ENCODE measurements at regions not wholly inside any gene's neighbourhood (a gene's known extent, or its start where the extent isn't known, plus 50 kb on each side); places are given as distances from the start of the nearest gene placed in this dataset.

GRCh38 chr16:64580558-64580957, 541.3 kb downstream of the CDH11 start:
- Histone ChIP-seq H2AK5ac (ENCODE audit: low read depth, low read length) (no peak overlapping the region), H3K36me3 (replicated peaks in 1 of 2; ENCODE audit: control insufficient read depth in 2 of 2, insufficient read depth in 2 of 2, low read length in 2 of 2) (no peaks in the 10 kb centered on the region), H3K14ac (ENCODE audit: low read length) (no peak overlapping the region), H3K79me1 (ENCODE audit: low read depth, low read length) (no peaks in the 10 kb centered on the region), H3K4me2 (ENCODE audit: insufficient read depth, low read length, poor library complexity, severe bottlenecking) (no peak overlapping the region), H4K91ac (ENCODE audit: low read depth, low read length, poor library complexity) (no peak overlapping the region), H3K4me1 (ENCODE audit: control insufficient read depth in 2 of 2, insufficient read depth in 1 of 2, low read depth in 1 of 2, low read length in 2 of 2) (no peaks in the 10 kb centered on the region), H2BK12ac (ENCODE audit: low read length) (no peak overlapping the region), H3K18ac (ENCODE audit: low read length) (no peak overlapping the region), H3K27me3 (ENCODE audit: control insufficient read depth in 3 of 3, insufficient read depth in 3 of 3, low read depth in 1 of 3, low read length in 3 of 3) (no peaks in the 10 kb centered on the region), H4K8ac (ENCODE audit: low read depth, low read length) (no peak overlapping the region), H3K27ac (replicated peaks; ENCODE audit: low read length) (no peak overlapping the region), H2BK15ac (ENCODE audit: low read length) (no peak overlapping the region), H2BK5ac (ENCODE audit: low read length) (no peak overlapping the region), H3K9ac (ENCODE audit: low read depth, low read length, poor library complexity) (no peak overlapping the region), H3K4me3 (ENCODE audit: low read length in 2 of 2) (no peak overlapping the region), H2BK120ac (ENCODE audit: low read depth, low read length) (no peak overlapping the region), H3K9me3 (replicated peaks in 1 of 2; ENCODE audit: control insufficient read depth in 2 of 2, insufficient read depth in 1 of 2, low read depth in 1 of 2, low read length in 2 of 2) (no peaks in the 10 kb centered on the region), H2AFZ (ENCODE audit: low read length) (no peak overlapping the region), H3K23ac (ENCODE audit: low read depth, low read length, poor library complexity) (no peak overlapping the region), H3K4ac (ENCODE audit: low read length) (no peak overlapping the region)
- DNase-seq (ENCODE audit: low spot score), result no peak
- no CpG with 5 or more reads among the region's 7 CpGs for WGBS, 2 donors (ENCODE audit: extremely low coverage in 2 of 2, insufficient read length in 2 of 2, insufficient replicate concordance in 1 of 2)

- Histone ChIP-seq H3K18ac (ENCODE audit: low read length) (no peak overlapping the region), H3K14ac (ENCODE audit: low read length) (no peak overlapping the region), H3K23ac (ENCODE audit: low read depth, low read length, poor library complexity) (no peak overlapping the region), H4K8ac (ENCODE audit: low read depth, low read length) (no peak overlapping the region), H3K4me3 (ENCODE audit: low read length in 2 of 2) (no peak overlapping the region), H3K9me3 (replicated peaks in 1 of 2; ENCODE audit: control insufficient read depth in 2 of 2, insufficient read depth in 1 of 2, low read depth in 1 of 2, low read length in 2 of 2) (no peaks in the 10 kb centered on the region), H2AFZ (ENCODE audit: low read length) (no peak overlapping the region), H4K91ac (ENCODE audit: low read depth, low read length, poor library complexity) (no peak overlapping the region), H3K4me2 (ENCODE audit: insufficient read depth, low read length, poor library complexity, severe bottlenecking) (no peak overlapping the region), H2BK120ac (ENCODE audit: low read depth, low read length) (no peak overlapping the region), H3K27me3 (ENCODE audit: control insufficient read depth in 3 of 3, insufficient read depth in 3 of 3, low read depth in 1 of 3, low read length in 3 of 3) (no peaks in the 10 kb centered on the region), H3K27ac (replicated peaks; ENCODE audit: low read length) (no peak overlapping the region), H3K4ac (ENCODE audit: low read length) (no peak overlapping the region), H2BK5ac (ENCODE audit: low read length) (no peak overlapping the region), H2BK12ac (ENCODE audit: low read length) (no peak overlapping the region), H3K9ac (ENCODE audit: low read depth, low read length, poor library complexity) (no peak overlapping the region), H3K36me3 (replicated peaks in 1 of 2; ENCODE audit: control insufficient read depth in 2 of 2, insufficient read depth in 2 of 2, low read length in 2 of 2) (no peaks in the 10 kb centered on the region), H2BK15ac (ENCODE audit: low read length) (no peak overlapping the region), H3K4me1 (ENCODE audit: control insufficient read depth in 2 of 2, insufficient read depth in 1 of 2, low read depth in 1 of 2, low read length in 2 of 2) (no peaks in the 10 kb centered on the region), H2AK5ac (ENCODE audit: low read depth, low read length) (no peak overlapping the region), H3K79me1 (ENCODE audit: low read depth, low read length) (no peaks in the 10 kb centered on the region)
- no peak for DNase-seq (ENCODE audit: low spot score)
- no CpG with 5 or more reads among the region's 2 CpGs for WGBS, 2 donors (ENCODE audit: extremely low coverage in 2 of 2, insufficient read length in 2 of 2, insufficient replicate concordance in 1 of 2)
Measured at GRCh38 chr16:64579712-64580111, 542.2 kb downstream of the CDH11 start.

- DNase-seq (ENCODE audit: low spot score), result no peak
- H3K4me2 ChIP-seq (ENCODE audit: insufficient read depth, low read length, poor library complexity, severe bottlenecking), result no peak overlapping the region
- H2BK12ac ChIP-seq (ENCODE audit: low read length), result no peak overlapping the region
- H3K4me3 ChIP-seq (ENCODE audit: low read length in 2 of 2), result no peak overlapping the region
- WGBS, 2 donors (ENCODE audit: extremely low coverage in 2 of 2, insufficient read length in 2 of 2, insufficient replicate concordance in 1 of 2), result no CpG with 5 or more reads among the region's 2 CpGs
- no peak overlapping the region for H3K14ac ChIP-seq (ENCODE audit: low read length)
- no peak overlapping the region for H3K23ac ChIP-seq (ENCODE audit: low read depth, low read length, poor library complexity)
- no peaks in the 10 kb centered on the region for H3K4me1 ChIP-seq (ENCODE audit: control insufficient read depth in 2 of 2, insufficient read depth in 1 of 2, low read depth in 1 of 2, low read length in 2 of 2)
- no peaks in the 10 kb centered on the region for H3K27me3 ChIP-seq (ENCODE audit: control insufficient read depth in 3 of 3, insufficient read depth in 3 of 3, low read depth in 1 of 3, low read length in 3 of 3)
- H4K8ac ChIP-seq (ENCODE audit: low read depth, low read length), result no peak overlapping the region
- H2BK15ac ChIP-seq (ENCODE audit: low read length), result no peak overlapping the region
- no peak overlapping the region for H3K18ac ChIP-seq (ENCODE audit: low read length)
- no peak overlapping the region for H2AK5ac ChIP-seq (ENCODE audit: low read depth, low read length)
- H2AFZ ChIP-seq (ENCODE audit: low read length), result no peak overlapping the region
- no peaks in the 10 kb centered on the region for H3K79me1 ChIP-seq (ENCODE audit: low read depth, low read length)
- H3K4ac ChIP-seq (ENCODE audit: low read length), result no peak overlapping the region
- no peak overlapping the region for H2BK5ac ChIP-seq (ENCODE audit: low read length)
- H3K9me3 ChIP-seq (replicated peaks in 1 of 2; ENCODE audit: control insufficient read depth in 2 of 2, insufficient read depth in 1 of 2, low read depth in 1 of 2, low read length in 2 of 2), result no peaks in the 10 kb centered on the region
- no peaks in the 10 kb centered on the region for H3K36me3 ChIP-seq (replicated peaks in 1 of 2; ENCODE audit: control insufficient read depth in 2 of 2, insufficient read depth in 2 of 2, low read length in 2 of 2)
- H4K91ac ChIP-seq (ENCODE audit: low read depth, low read length, poor library complexity), result no peak overlapping the region
- no peak overlapping the region for H3K9ac ChIP-seq (ENCODE audit: low read depth, low read length, poor library complexity)
- no peak overlapping the region for H3K27ac ChIP-seq (replicated peaks; ENCODE audit: low read length)
- H2BK120ac ChIP-seq (ENCODE audit: low read depth, low read length), result no peak overlapping the region
Measured at GRCh38 chr16:64545768-64546167, 576.1 kb downstream of the CDH11 start.

DNA sequence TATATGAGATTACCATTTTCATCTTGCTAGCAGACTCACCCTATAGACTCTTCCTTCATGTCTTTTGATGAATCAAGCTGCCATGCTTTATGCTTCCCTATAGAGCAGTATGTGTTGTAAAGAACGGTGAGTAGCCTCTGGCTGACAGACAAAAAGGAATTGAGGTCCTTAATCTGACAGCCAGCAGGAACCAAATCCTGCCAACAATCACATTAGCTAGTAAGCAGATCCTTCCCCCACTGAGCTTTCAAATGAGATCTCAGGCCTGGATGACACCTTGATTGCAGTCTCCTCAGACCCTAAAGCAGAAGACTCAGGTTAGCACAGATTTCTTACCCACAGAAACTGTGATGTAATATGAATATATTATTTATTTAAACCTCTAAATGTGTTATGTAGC, 577.0 kb downstream of the CDH11 start:
- Histone ChIP-seq H2BK120ac (ENCODE audit: low read depth, low read length) (no peak overlapping the region), H3K23ac (ENCODE audit: low read depth, low read length, poor library complexity) (no peak overlapping the region), H3K4me1 (ENCODE audit: control insufficient read depth in 2 of 2, insufficient read depth in 1 of 2, low read depth in 1 of 2, low read length in 2 of 2) (no peaks in the 10 kb centered on the region), H2BK15ac (ENCODE audit: low read length) (no peak overlapping the region), H3K79me1 (ENCODE audit: low read depth, low read length) (no peaks in the 10 kb centered on the region), H3K14ac (ENCODE audit: low read length) (no peak overlapping the region), H2BK5ac (ENCODE audit: low read length) (no peak overlapping the region), H2BK12ac (ENCODE audit: low read length) (no peak overlapping the region), H3K4me2 (ENCODE audit: insufficient read depth, low read length, poor library complexity, severe bottlenecking) (no peak overlapping the region), H2AK5ac (ENCODE audit: low read depth, low read length) (no peak overlapping the region), H3K9ac (ENCODE audit: low read depth, low read length, poor library complexity) (no peak overlapping the region), H3K27ac (replicated peaks; ENCODE audit: low read length) (no peak overlapping the region), H3K27me3 (ENCODE audit: control insufficient read depth in 3 of 3, insufficient read depth in 3 of 3, low read depth in 1 of 3, low read length in 3 of 3) (no peaks in the 10 kb centered on the region), H3K9me3 (replicated peaks in 1 of 2; ENCODE audit: control insufficient read depth in 2 of 2, insufficient read depth in 1 of 2, low read depth in 1 of 2, low read length in 2 of 2) (no peaks in the 10 kb centered on the region), H3K4ac (ENCODE audit: low read length) (no peak overlapping the region), H3K18ac (ENCODE audit: low read length) (no peak overlapping the region), H4K8ac (ENCODE audit: low read depth, low read length) (no peak overlapping the region), H3K36me3 (replicated peaks in 1 of 2; ENCODE audit: control insufficient read depth in 2 of 2, insufficient read depth in 2 of 2, low read length in 2 of 2) (no peaks in the 10 kb centered on the region), H3K4me3 (ENCODE audit: low read length in 2 of 2) (no peak overlapping the region), H2AFZ (ENCODE audit: low read length) (no peak overlapping the region), H4K91ac (ENCODE audit: low read depth, low read length, poor library complexity) (no peak overlapping the region)
- DNase-seq (ENCODE audit: low spot score), result no peak
- WGBS, 2 donors (ENCODE audit: extremely low coverage in 2 of 2, insufficient read length in 2 of 2, insufficient replicate concordance in 1 of 2), result no CpG with 5 or more reads among the region's 1 CpG
